Spleen (tissue), 7 donors: ENCODE measurements at regions not wholly inside any gene's neighbourhood (a gene's known extent, or its start where the extent isn't known, plus 50 kb on each side); places are given as distances from the start of the nearest gene placed in this dataset.

ENCODE experiments used
- POLR2A ChIP-seq, 3 donors: fragments of 450-650 bp; IDR thresholded peaks; one replicate each; pipeline ENCODE4 v1.5.1; 2017; ENCODE audit warnings: antibody characterized with exemption in 3 of 3, mild to moderate bottlenecking in 1 of 3
- POLR2AphosphoS5 ChIP-seq, 3 donors: sonication (generic); formaldehyde crosslinking; IDR thresholded peaks; one replicate each; pipeline ENCODE4 v1.5.1; 2017; ENCODE audit warnings: antibody characterized with exemption in 3 of 3
- TF ChIP-seq, protein P1 (sequence below), 11 experiments: fragments of 200-600 bp in 7 of 11; fragments of 450-650 bp in 4 of 11; sonication (generic) in 4 of 11; IDR thresholded peaks in 8 of 11; conservative IDR thresholded peaks in 3 of 11; 1 replicate in 7 of 11; 2 replicates in 4 of 11; pipeline versions ENCODE4 v1.4.0 to v1.8.0; 2016 to 2021; ENCODE audit warnings: antibody characterized with exemption in 11 of 11, inconsistent platforms in 4 of 11, mild to moderate bottlenecking in 1 of 11
- donor health status: DM: no; HTN: no; CAD: no; lungs with moderate emphysema.
- donor health status: DM: no; HTN: no; CAD: no.
- donor health status: DM: no; HTN: no; CAD: no.

DNA sequence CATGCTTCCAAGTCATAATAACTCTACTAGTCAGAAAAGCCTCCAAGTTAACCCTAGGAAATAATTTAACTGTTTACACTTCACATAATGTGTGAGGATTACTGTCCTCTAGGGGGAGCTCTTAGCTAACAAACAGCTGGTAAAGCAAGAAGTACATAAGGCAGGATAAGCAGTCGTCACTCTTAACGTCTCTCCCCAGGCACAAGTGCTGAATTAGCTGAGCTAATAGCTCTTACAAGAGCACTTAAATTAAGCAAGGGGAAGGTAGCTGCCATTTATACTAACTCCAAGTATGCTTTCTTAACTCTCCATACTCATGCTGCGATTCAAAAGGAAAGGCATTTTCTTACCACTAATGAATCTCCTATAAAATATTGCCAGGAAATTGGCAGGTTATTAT, 79.3 kb upstream of the TSPAN11 start:
- TF ChIP-seq, protein P1, sequence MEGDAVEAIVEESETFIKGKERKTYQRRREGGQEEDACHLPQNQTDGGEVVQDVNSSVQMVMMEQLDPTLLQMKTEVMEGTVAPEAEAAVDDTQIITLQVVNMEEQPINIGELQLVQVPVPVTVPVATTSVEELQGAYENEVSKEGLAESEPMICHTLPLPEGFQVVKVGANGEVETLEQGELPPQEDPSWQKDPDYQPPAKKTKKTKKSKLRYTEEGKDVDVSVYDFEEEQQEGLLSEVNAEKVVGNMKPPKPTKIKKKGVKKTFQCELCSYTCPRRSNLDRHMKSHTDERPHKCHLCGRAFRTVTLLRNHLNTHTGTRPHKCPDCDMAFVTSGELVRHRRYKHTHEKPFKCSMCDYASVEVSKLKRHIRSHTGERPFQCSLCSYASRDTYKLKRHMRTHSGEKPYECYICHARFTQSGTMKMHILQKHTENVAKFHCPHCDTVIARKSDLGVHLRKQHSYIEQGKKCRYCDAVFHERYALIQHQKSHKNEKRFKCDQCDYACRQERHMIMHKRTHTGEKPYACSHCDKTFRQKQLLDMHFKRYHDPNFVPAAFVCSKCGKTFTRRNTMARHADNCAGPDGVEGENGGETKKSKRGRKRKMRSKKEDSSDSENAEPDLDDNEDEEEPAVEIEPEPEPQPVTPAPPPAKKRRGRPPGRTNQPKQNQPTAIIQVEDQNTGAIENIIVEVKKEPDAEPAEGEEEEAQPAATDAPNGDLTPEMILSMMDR (IDR thresholded peaks at IDR 0.05 in 8 of 11, conservative IDR thresholded peaks at IDR 0.05 in 3 of 11): peak in 10 of 11 experiments; percentile 41 to 76 (median 66)
- TF ChIP-seq POLR2A (IDR thresholded peaks at IDR 0.05) (no peak), POLR2AphosphoS5 (IDR thresholded peaks at IDR 0.05) (no peak)
